GM23338 (cell line): ENCODE measurements at regions not wholly inside any gene's neighbourhood (a gene's known extent, or its start where the extent isn't known, plus 50 kb on each side); places are given as distances from the start of the nearest gene placed in this dataset.

Experiments
- ATAC-seq: fragments of 200-7000 bp; cut with Tn5 transposase; 3 replicates; pipeline ENCODE4 v1.9.1; 2020
- DNase-seq: peaks from one replicate; pipeline ENCODE4 v3.0.0-alpha.2; 2015; ENCODE audit warnings: low spot score
- H2AFZ ChIP-seq: fragments of 200-600 bp; sonication (generic); 2 replicates; pipeline ENCODE4 v1.8.0; 2016; ENCODE audit warnings: antibody characterized with exemption, mild to moderate bottlenecking, moderate library complexity
- H3F3A ChIP-seq: fragments of 200-600 bp; sonication (generic); replicated peaks from 2 replicates; pipeline ENCODE4 v1.8.0; 2017; ENCODE audit warnings: antibody characterized with exemption, mixed run types, low read depth
- H3K27ac ChIP-seq: fragments of 200-600 bp; sonication (generic); 2 replicates; pipeline ENCODE4 v1.6.1; 2016; ENCODE audit warnings: low read depth
- H3K27me3 ChIP-seq: fragments of 200-600 bp; sonication (generic); 2 replicates; pipeline ENCODE4 v1.8.0; 2016; ENCODE audit warnings: mild to moderate bottlenecking, mixed run types, moderate library complexity; ENCODE audit not compliant: insufficient read depth
- H3K36me3 ChIP-seq: fragments of 200-600 bp; sonication (generic); 2 replicates; pipeline ENCODE4 v1.8.0; 2016; ENCODE audit warnings: mild to moderate bottlenecking; ENCODE audit not compliant: insufficient read depth
- H3K4me1 ChIP-seq: fragments of 200-600 bp; sonication (generic); 2 replicates; pipeline ENCODE4 v1.8.0; 2016; ENCODE audit warnings: mild to moderate bottlenecking, moderate library complexity; ENCODE audit not compliant: insufficient read depth
- H3K4me2 ChIP-seq: fragments of 200-600 bp; sonication (generic); 2 replicates; pipeline ENCODE4 v1.7.1; 2017; ENCODE audit warnings: mixed run types
- H3K4me3 ChIP-seq: fragments of 200-600 bp; sonication (generic); 2 replicates; pipeline ENCODE4 v1.6.1; 2016; ENCODE audit warnings: mixed run types
- H3K79me2 ChIP-seq: fragments of 200-600 bp; sonication (generic); replicated peaks from 2 replicates; pipeline ENCODE4 v1.8.0; 2017; ENCODE audit warnings: mild to moderate bottlenecking; ENCODE audit not compliant: insufficient read depth
- H3K9me2 ChIP-seq: fragments of 200-600 bp; sonication (generic); 2 replicates; pipeline ENCODE4 v1.8.0; 2017; ENCODE audit not compliant: insufficient read depth
- H4K20me1 ChIP-seq: fragments of 200-600 bp; sonication (generic); replicated peaks from 2 replicates; pipeline ENCODE4 v1.8.0; 2017; ENCODE audit warnings: mild to moderate bottlenecking; ENCODE audit not compliant: insufficient read depth
- H3K27ac Mint-ChIP-seq: 2 replicates; pipeline ENCODE4 v1.8.0; 2020; ENCODE audit warnings: inconsistent platforms, mild to moderate bottlenecking, moderate library complexity, mixed read lengths
- H3K27me3 Mint-ChIP-seq: 3 replicates; pipeline ENCODE4 v1.8.0; 2022; ENCODE audit warnings: low read depth, mild to moderate bottlenecking, moderate library complexity, mixed read lengths, inconsistent platforms; ENCODE audit not compliant: insufficient read depth, poor library complexity
- H3K36me3 Mint-ChIP-seq: 3 replicates; pipeline ENCODE4 v1.8.0; 2021; ENCODE audit warnings: low read depth, mild to moderate bottlenecking, inconsistent platforms, moderate library complexity, mixed read lengths
- H3K4me1 Mint-ChIP-seq: 3 replicates; pipeline ENCODE4 v1.8.0; 2020; ENCODE audit warnings: mild to moderate bottlenecking, inconsistent platforms, mixed read lengths
- H3K4me3 Mint-ChIP-seq: 3 replicates; pipeline ENCODE4 v1.8.0; 2021; ENCODE audit warnings: moderate library complexity, mild to moderate bottlenecking, inconsistent platforms, mixed read lengths
- H3K9me3 Mint-ChIP-seq: 3 replicates; pipeline ENCODE4 v1.8.0; 2020; ENCODE audit warnings: moderate library complexity, mild to moderate bottlenecking, inconsistent platforms, mixed read lengths
- CTCF ChIP-seq, 2 experiments: fragments of 200-600 bp in 1 of 2; sonication (generic) in 1 of 2; conservative IDR thresholded peaks; 2 replicates each; pipeline versions ENCODE4 v1.5.1 to v1.6.1; 2016 to 2017; ENCODE audit warnings: antibody characterized with exemption in 2 of 2, low read depth in 2 of 2, mild to moderate bottlenecking in 2 of 2, moderate library complexity in 1 of 2
- ETS1 ChIP-seq: IDR thresholded peaks from 2 replicates; pipeline ENCODE4 v1.6.1; 2016; ENCODE audit warnings: antibody characterized with exemption
- EZH2 ChIP-seq: fragments of 200-600 bp; sonication (generic); IDR thresholded peaks from one replicate; pipeline ENCODE4 v1.8.0; 2017; ENCODE audit warnings: antibody characterized with exemption, mild to moderate bottlenecking, low read depth; ENCODE audit not compliant: unreplicated experiment
- JUNB ChIP-seq: IDR thresholded peaks from one replicate; pipeline ENCODE4 v1.6.1; 2016; ENCODE audit warnings: antibody characterized with exemption; ENCODE audit not compliant: unreplicated experiment
- NANOG ChIP-seq: IDR thresholded peaks from 2 replicates; pipeline ENCODE4 v1.6.1; 2016; ENCODE audit warnings: antibody characterized with exemption, borderline replicate concordance
- POLR2AphosphoS5 ChIP-seq: IDR thresholded peaks from 2 replicates; pipeline ENCODE4 v1.6.1; 2016; ENCODE audit warnings: antibody characterized with exemption, low read depth
- ZNF114 ChIP-seq: fragments of 250-450 bp; sonication (Bioruptor Pico); IDR thresholded peaks from 2 replicates; pipeline ENCODE4 v1.5.0; 2020; ENCODE audit warnings: mild to moderate bottlenecking, moderate library complexity
- ZNF331 ChIP-seq: fragments of 250-450 bp; sonication (Bioruptor Pico); IDR thresholded peaks from 2 replicates; pipeline ENCODE4 v1.5.0; 2020; ENCODE audit warnings: low read depth, mild to moderate bottlenecking, moderate library complexity

DNA sequence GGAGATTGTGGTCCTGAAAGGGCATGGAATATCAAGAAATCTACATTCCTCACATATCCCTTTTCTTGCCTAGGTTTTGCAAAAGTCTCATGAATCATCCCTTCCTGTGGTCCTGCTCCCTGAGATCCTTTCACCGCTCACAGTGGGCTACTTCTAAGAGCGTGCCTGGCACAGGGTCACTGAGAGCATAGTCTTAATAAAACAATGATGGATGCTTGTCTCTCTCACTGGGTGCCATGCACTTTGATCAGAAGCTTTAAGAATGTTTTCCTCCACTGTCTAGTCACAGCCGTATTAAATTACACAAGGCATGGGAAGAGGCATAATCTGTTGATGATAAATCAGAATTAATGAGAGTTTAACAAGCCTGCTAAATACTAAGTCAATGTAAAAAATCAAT lies 269.7 kb upstream of the ATP10A start:
- peaks cover 7% of the 10 kb centered on the region; the same call in 1 of the 2 replicates for H3F3A ChIP-seq
- TF ChIP-seq ZNF331 (CRISPR knock-in tag) (no peak), JUNB (no peak), POLR2AphosphoS5 (no peak)
- no peak overlapping the region for H3K4me3 Mint-ChIP-seq
- peaks cover 48% of the 10 kb centered on the region for H3K4me1 ChIP-seq
- H3K27me3 ChIP-seq = no peaks in the 10 kb centered on the region
- peaks cover 4% of the 10 kb centered on the region for H3K27me3 Mint-ChIP-seq
- H3K36me3 Mint-ChIP-seq = 0 out of 3 replicates have a peak, but pooled peaks cover 2% of the 10 kb centered on the region
- no peak overlapping the region for H3K4me2 ChIP-seq
- no peak overlapping the region for H3K27ac ChIP-seq
- H3K4me3 ChIP-seq = no peak overlapping the region
- H3K9me3 Mint-ChIP-seq = no peaks in the 10 kb centered on the region
- no peaks in the 10 kb centered on the region for H4K20me1 ChIP-seq
- no peak for DNase-seq
- H3K4me1 Mint-ChIP-seq = peaks cover 55% of the 10 kb centered on the region
- H3K27ac Mint-ChIP-seq = no peak overlapping the region
- H3K79me2 ChIP-seq = no peaks in the 10 kb centered on the region
- ATAC-seq = peak; percentile 66
- no peaks in the 10 kb centered on the region; the same call in 1 of the 2 replicates for H3K36me3 ChIP-seq
- no peak overlapping the region for H2AFZ ChIP-seq
- H3K9me2 ChIP-seq = peaks cover 14% of the 10 kb centered on the region; the same call in 1 of the 2 replicates

DNA sequence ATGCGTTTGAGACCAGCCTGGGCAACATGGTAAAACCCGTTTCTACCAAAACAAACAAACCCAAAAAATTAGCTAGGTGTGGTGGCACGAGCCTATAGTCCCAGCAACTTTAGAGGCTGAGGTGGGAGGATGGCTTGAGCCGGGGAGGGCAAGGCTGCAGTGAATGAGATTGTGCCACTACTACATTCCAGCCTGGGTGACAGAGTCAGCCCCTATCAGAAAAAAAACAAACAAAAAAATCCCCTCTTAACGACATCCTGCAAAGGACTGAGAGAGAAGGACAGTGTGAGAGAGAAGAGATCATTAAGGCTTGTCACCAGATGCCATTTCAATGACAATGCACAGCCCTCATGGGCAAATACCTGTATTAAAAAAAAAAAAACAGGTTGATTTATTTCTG lies 266.7 kb upstream of the ATP10A start:
- Histone ChIP-seq H4K20me1 (no peaks in the 10 kb centered on the region), H3K9me2 (peaks cover 17% of the 10 kb centered on the region), H3K4me3 (no peak overlapping the region), H3K36me3 (no peaks in the 10 kb centered on the region; the same call in 1 of the 2 replicates), H3K79me2 (no peaks in the 10 kb centered on the region), H2AFZ (no peak overlapping the region), H3K27ac (peak overlapping the region; percentile 73), H3K27me3 (no peaks in the 10 kb centered on the region), H3K4me2 (peak overlapping the region; percentile 56; the same call in 1 of the 2 replicates), H3K4me1 (peaks cover 48% of the 10 kb centered on the region), H3F3A (peaks cover 7% of the 10 kb centered on the region; the same call in 1 of the 2 replicates)
- Mint-ChIP-seq H3K4me3 (peak overlapping the region; percentile 32; the same call in 1 of the 3 replicates), H3K27me3 (peaks cover 4% of the 10 kb centered on the region), H3K9me3 (no peaks in the 10 kb centered on the region; the same call in 1 of the 3 replicates), H3K27ac (peak overlapping the region; percentile 87), H3K4me1 (peaks cover 59% of the 10 kb centered on the region), H3K36me3 (0 out of 3 replicates have a peak, but pooled peaks cover 2% of the 10 kb centered on the region)
- TF ChIP-seq POLR2AphosphoS5 (no peak), NANOG (0 out of 2 replicates have a peak, but pooled peaks have one; percentile 8)
- ATAC-seq (peak; percentile 77), DNase-seq (peak; percentile 70)

GRCh38 chr15:26128611-26129140 lies 265.5 kb upstream of the ATP10A start:
- Mint-ChIP-seq H3K4me3 (no peak overlapping the region), H3K4me1 (peaks cover 49% of the 10 kb centered on the region), H3K9me3 (no peaks in the 10 kb centered on the region; the same call in 1 of the 3 replicates), H3K36me3 (0 out of 3 replicates have a peak, but pooled peaks cover 2% of the 10 kb centered on the region), H3K27ac (no peak overlapping the region), H3K27me3 (peaks cover 4% of the 10 kb centered on the region)
- Histone ChIP-seq H3K79me2 (no peaks in the 10 kb centered on the region), H3K36me3 (no peaks in the 10 kb centered on the region; the same call in 1 of the 2 replicates), H3K27ac (no peak overlapping the region), H3K9me2 (peaks cover 17% of the 10 kb centered on the region), H4K20me1 (no peaks in the 10 kb centered on the region), H2AFZ (peak overlapping the region; percentile 23; the same call in 1 of the 2 replicates), H3K27me3 (no peaks in the 10 kb centered on the region), H3K4me1 (peaks cover 37% of the 10 kb centered on the region), H3K4me2 (no peak overlapping the region), H3F3A (peaks cover 7% of the 10 kb centered on the region; the same call in 1 of the 2 replicates), H3K4me3 (no peak overlapping the region)
- DNase-seq (no peak), ATAC-seq (no peak)
- TF ChIP-seq POLR2AphosphoS5 (no peak), EZH2 (no peak), NANOG (no peak), ZNF331 (CRISPR knock-in tag) (no peak), ZNF114 (no peak), CTCF (conservative IDR thresholded peaks at IDR 0.05; ENCODE audit: low read depth in 2 of 2) (no peak), ETS1 (no peak)
